ENCODE measurements at regions not wholly inside any gene's neighbourhood (a gene's known extent, or its start where the extent isn't known, plus 50 kb on each side); places are given as distances from the start of the nearest gene placed in this dataset.

DNA sequence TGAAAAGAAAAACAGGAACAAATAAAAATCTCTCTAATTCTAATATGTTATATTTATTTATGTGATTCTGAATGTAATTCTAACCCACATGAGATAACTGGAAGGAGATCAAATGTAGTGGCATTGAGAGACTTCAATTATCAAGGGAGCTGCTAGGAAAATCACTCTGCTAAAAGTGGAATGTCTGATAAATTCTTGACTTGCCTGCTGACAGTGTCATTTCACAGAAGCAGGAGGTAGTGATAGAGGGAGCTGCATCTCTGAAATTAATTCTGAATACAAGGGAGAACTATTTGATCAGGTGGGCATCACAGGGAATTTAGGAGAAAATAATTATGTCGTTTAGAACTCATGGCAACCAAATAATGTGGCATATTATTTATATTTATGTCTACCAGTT is 303.6 kb downstream of the BCAT1 start:
- H3K4me3 ChIP-seq = no peak overlapping the region
- no peaks in the 10 kb centered on the region for H3K4me1 ChIP-seq
- H3K36me3 ChIP-seq = no peaks in the 10 kb centered on the region
- peaks cover 0 to 9% (median 0%) of the 10 kb centered on the region in 8 donors for H3K9me3 ChIP-seq
- WGBS, 5 donors = 78 to 100% (median 86%) methylated on average over 1 of the region's 1 CpG
- no peak overlapping the region for H3K27ac ChIP-seq
- intact Hi-C loops (cut with DNase I; ENCODE audit: low total_unique reads) = no loop called here
- H3K27me3 ChIP-seq (replicated peaks in 1 of 7) = no peaks in the 10 kb centered on the region
- no peak for DNase-seq
- TF ChIP-seq, protein P1, sequence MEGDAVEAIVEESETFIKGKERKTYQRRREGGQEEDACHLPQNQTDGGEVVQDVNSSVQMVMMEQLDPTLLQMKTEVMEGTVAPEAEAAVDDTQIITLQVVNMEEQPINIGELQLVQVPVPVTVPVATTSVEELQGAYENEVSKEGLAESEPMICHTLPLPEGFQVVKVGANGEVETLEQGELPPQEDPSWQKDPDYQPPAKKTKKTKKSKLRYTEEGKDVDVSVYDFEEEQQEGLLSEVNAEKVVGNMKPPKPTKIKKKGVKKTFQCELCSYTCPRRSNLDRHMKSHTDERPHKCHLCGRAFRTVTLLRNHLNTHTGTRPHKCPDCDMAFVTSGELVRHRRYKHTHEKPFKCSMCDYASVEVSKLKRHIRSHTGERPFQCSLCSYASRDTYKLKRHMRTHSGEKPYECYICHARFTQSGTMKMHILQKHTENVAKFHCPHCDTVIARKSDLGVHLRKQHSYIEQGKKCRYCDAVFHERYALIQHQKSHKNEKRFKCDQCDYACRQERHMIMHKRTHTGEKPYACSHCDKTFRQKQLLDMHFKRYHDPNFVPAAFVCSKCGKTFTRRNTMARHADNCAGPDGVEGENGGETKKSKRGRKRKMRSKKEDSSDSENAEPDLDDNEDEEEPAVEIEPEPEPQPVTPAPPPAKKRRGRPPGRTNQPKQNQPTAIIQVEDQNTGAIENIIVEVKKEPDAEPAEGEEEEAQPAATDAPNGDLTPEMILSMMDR (IDR thresholded peaks at IDR 0.05 in 8 of 11, conservative IDR thresholded peaks at IDR 0.05 in 3 of 11) = no peak
- TF ChIP-seq POLR2A (IDR thresholded peaks at IDR 0.05) = no peak
- TF ChIP-seq POLR2AphosphoS5 (IDR thresholded peaks at IDR 0.05) = no peak

- no peaks in the 10 kb centered on the region for H3K27me3 ChIP-seq (replicated peaks in 1 of 7)
- H3K36me3 ChIP-seq = no peaks in the 10 kb centered on the region
- H3K4me1 ChIP-seq = no peaks in the 10 kb centered on the region
- no peak overlapping the region for H3K27ac ChIP-seq
- DNase-seq = no peak
- WGBS, 5 donors = 64 to 72% (median 69%) methylated on average over 4 of the region's 4 CpGs
- peaks cover 0 to 9% (median 0%) of the 10 kb centered on the region in 8 donors for H3K9me3 ChIP-seq
- TF ChIP-seq POLR2A (IDR thresholded peaks at IDR 0.05) (no peak), POLR2AphosphoS5 (IDR thresholded peaks at IDR 0.05) (no peak)
- TF ChIP-seq, protein P1 (IDR thresholded peaks at IDR 0.05 in 8 of 11, conservative IDR thresholded peaks at IDR 0.05 in 3 of 11) = no peak
- no peak overlapping the region for H3K4me3 ChIP-seq
- intact Hi-C loops (cut with DNase I; ENCODE audit: low total_unique reads) = no loop called here
Observed at GRCh38 chr12:24643120-24644119, 305.5 kb downstream of the BCAT1 start.

GRCh38 chr12:24639641-24640040 is 309.3 kb downstream of the BCAT1 start:
- peaks cover 0 to 9% (median 0%) of the 10 kb centered on the region in 8 donors for H3K9me3 ChIP-seq
- no peaks in the 10 kb centered on the region for H3K27me3 ChIP-seq (replicated peaks in 1 of 7)
- no peak overlapping the region for H3K4me3 ChIP-seq
- WGBS, 5 donors = 0 to 78% (median 35%) methylated on average over 1 of the region's 1 CpG
- H3K36me3 ChIP-seq = no peaks in the 10 kb centered on the region
- no peak for TF ChIP-seq POLR2A (IDR thresholded peaks at IDR 0.05)
- no peak for TF ChIP-seq POLR2AphosphoS5 (IDR thresholded peaks at IDR 0.05)
- TF ChIP-seq, protein P1 (IDR thresholded peaks at IDR 0.05 in 8 of 11, conservative IDR thresholded peaks at IDR 0.05 in 3 of 11) = no peak
- intact Hi-C loops (cut with DNase I; ENCODE audit: low total_unique reads) = no loop called here
- no peaks in the 10 kb centered on the region for H3K4me1 ChIP-seq
- DNase-seq = no peak
- H3K27ac ChIP-seq = no peak overlapping the region

GRCh38 chr12:24632466-24632865 is 316.4 kb downstream of the BCAT1 start:
- intact Hi-C loops (cut with DNase I; ENCODE audit: low total_unique reads) = no loop called here
- TF ChIP-seq POLR2AphosphoS5 (IDR thresholded peaks at IDR 0.05) (no peak), POLR2A (IDR thresholded peaks at IDR 0.05) (no peak)
- TF ChIP-seq, protein P1 (IDR thresholded peaks at IDR 0.05 in 8 of 11, conservative IDR thresholded peaks at IDR 0.05 in 3 of 11) = no peak

More at GRCh38 chr12:24632466-24632865, 316.4 kb downstream of the BCAT1 start:
- H3K4me3 ChIP-seq = no peak overlapping the region
- no peaks in the 10 kb centered on the region for H3K36me3 ChIP-seq
- 79 to 96% (median 86%) methylated on average over 1 of the region's 1 CpG for WGBS, 5 donors
- no peaks in the 10 kb centered on the region for H3K27me3 ChIP-seq (replicated peaks in 1 of 7)
- no peak for DNase-seq
- no peaks in the 10 kb centered on the region for H3K9me3 ChIP-seq
- H3K4me1 ChIP-seq = peaks cover 0 to 5% (median 0%) of the 10 kb centered on the region in 6 donors
- H3K27ac ChIP-seq = no peak overlapping the region

Measured in spleen (tissue), 11 donors.